HG03558 (cell line): ENCODE measurements at regions not wholly inside any gene's neighbourhood (a gene's known extent, or its start where the extent isn't known, plus 50 kb on each side); places are given as distances from the start of the nearest gene placed in this dataset.
"Not testable (repeated sequence)": the region's sequence is repeated elsewhere in the genome, so short reads cannot be mapped to it uniquely, and the experiment has no call there.

Experiments used
- ATAC-seq: cut with Tn5 transposase; IDR thresholded peaks from one replicate; pipeline ENCODE4 v1.9.1; 2021; ENCODE audit warnings: moderate number of reproducible peaks; ENCODE audit not compliant: unreplicated experiment; ENCODE audit errors: extremely low read depth

DNA sequence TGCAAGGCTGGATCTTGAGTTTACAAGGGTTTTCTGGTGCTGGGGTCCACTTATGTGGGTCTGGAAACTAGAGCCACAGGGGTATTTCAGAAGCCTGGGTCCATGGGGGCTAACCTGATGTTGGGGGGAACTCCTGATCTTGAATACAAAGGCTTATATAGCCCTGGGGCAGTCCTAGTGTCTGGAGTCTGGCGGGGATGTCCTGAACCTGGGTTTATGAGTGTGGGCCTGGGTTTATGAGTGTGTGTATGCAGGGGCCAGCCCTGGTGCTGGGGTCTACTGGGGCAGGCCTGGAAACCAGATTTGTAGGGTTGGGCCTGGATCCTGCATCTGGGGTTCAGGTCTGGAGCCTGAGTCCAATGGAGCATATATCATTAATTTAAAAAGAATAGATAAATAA is 146.5 kb upstream of the C1GALT1 start:
- ATAC-seq = no peak

GRCh38 chr7:7042286-7042893 is 140.0 kb upstream of the C1GALT1 start:
- ATAC-seq = not testable (repeated sequence)

DNA sequence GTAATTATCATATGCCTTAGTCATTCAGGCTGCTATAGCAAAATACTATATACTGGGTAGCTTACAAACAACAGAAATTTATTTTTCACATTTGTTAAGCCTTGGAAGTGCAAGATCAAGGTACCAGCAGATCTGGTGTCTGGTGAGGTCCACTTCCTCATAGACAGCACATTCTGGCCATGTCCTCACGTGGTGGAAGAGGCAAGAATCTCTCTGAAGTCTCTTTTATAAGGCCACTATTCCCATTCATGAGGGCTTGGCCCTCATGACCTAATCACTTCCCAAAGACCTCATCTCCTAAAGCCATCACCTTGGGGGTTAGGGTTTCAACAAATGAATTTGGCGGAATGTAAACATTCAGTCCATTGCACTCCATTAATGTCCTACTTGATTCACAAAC is 137.5 kb upstream of the C1GALT1 start:
- ATAC-seq = no peak

- ATAC-seq = no peak
Measured at GRCh38 chr7:7048213-7048612, 134.1 kb upstream of the C1GALT1 start.

DNA sequence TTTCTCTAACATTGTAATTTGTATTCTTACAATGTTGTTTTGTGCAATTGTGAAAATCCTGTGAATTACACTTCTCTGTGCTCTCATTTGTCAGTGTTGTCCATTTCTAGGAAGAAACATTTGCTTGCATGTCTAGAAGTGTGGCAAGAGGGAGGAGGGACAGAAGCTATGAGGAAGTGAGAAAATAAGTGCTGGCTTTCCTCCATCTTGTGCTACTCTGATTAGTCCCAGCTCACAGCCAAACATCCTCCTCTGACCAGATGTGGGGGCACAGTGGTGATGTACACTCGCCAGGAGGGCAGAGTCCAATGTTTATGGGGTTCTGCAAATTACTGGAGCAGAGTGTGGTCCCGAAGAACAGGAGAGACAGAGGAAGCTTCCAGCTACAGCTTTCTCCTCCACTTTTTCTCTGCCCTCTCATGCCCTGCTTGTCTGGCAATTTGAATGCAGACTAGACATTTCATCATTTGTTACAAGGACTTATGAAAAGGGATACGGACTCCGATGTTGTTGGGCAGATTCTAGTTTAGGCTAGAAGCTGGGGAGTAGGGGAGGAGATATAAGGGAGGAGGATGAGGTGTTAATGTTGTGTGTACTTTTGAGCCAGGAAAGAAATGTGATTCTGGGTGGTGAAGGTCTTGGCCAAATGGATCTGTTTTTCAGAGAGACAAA is 131.0 kb upstream of the C1GALT1 start:
- peak; percentile 56 for ATAC-seq

- ATAC-seq = no peak
Measured at GRCh38 chr7:7054252-7054830, 128.0 kb upstream of the C1GALT1 start.

- ATAC-seq = no peak
Measured at GRCh38 chr7:7060828-7061599, 121.3 kb upstream of the C1GALT1 start.

GRCh38 chr7:7077945-7078344 is 104.4 kb upstream of the C1GALT1 start:
- no peak for ATAC-seq

DNA sequence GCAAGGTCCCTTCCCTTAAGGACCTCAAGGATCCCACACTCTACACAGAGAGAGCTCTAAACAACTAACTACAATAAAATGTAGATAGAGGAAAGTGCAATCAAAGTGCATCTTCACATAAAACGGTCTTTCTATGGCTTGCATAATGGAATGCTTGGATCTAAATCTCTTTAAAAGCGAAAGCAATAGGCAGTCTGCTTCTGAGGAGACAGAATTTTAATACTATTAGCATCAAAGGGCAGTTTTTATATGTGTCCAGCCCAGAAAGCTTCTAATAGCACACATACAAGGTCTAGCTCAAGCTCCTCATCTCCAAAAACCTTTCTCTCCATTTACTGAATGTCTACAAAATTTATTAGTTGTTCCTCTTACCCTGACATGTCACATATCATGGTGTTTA is 101.5 kb upstream of the C1GALT1 start:
- ATAC-seq = no peak

DNA sequence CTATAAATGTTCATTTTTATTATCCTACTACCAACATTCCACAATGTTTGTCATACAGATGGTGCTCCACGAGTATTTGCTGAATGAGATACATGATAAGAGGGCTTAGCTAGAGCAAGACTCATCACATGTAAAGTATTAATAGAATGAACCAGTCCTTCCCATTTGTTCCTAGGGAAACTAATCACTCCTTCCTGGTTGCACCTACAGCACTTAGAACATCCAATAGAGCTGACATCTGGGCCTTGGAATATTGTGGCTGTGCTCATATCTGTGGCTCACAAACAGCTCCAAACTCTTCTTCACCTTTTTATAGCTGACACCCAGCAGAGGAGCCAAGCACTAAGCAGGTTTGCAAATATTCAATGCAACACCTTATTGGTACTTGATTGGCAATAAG is 91.9 kb upstream of the C1GALT1 start:
- ATAC-seq = no peak

DNA sequence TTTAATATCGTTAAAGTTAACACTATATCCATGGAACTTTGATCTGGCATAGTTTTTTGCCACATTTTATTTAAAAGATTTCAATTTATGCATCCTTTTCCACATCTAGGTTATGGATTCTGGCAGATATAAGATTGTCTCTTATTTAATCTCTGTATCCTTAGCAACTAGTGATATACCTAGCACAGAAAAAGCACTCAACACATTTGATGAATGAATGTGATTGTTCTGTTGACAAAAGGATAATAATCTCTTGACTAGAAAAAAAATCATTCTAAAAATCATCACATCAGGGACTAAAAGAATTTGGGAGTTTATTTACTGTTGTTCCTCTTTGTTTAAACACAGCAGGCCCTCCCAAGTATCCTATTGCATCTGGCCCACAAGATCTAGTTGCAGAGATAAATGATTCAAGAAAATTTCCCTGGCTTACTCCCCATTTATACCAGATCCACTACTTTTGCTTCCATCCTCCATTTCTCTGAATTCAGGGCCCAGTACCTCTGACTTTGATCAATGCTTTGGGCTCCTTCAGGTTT is 84.0 kb upstream of the C1GALT1 start:
- ATAC-seq = no peak

DNA sequence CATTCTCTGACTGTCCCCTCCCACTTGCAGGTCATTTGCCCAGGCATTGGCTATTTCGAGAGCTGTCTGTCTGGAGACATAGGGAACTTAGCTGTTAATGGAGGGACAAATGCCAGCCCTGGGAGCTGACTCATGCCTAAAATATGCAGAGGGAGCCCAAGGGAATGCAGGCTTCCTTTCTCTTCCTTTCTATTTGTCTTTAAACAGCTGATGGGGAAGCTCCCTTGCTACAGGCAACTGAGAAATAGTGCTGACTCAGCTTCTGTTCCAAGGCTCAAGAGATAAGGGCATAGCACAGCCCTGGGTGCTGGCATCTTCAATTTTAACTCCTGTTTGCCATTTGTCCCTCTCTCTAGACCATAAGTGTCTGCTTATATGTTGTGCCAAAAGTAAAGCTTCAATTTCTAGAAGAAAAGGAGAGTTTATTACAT is 82.7 kb upstream of the C1GALT1 start:
- ATAC-seq = no peak

GRCh38 chr7:7100432-7100849 is 81.9 kb upstream of the C1GALT1 start:
- no peak for ATAC-seq

GRCh38 chr7:7102906-7103305 is 79.4 kb upstream of the C1GALT1 start:
- no peak for ATAC-seq

GRCh38 chr7:7103343-7104313 is 78.7 kb upstream of the C1GALT1 start:
- no peak for ATAC-seq

DNA sequence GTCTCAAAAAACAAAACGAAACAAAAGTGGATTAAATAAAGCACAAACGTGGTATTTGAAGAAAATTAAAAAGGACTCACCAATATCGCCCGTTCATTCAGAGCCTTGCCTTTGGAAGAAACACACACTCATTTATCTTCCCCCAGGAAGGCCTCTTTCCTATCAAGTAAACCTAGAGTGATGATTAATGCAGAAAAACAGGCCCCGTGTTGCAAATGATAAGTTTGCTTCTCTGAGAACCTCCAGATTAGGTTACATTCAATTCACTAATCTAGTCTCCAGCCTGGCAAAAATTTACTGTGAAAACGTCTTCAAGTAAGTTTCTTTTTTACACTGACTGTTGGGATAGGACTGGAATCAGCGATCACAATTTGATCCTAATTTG is 78.0 kb upstream of the C1GALT1 start:
- no peak for ATAC-seq

GRCh38 chr7:7104971-7105370 is 77.4 kb upstream of the C1GALT1 start:
- no peak for ATAC-seq

GRCh38 chr7:7105800-7106582 is 76.4 kb upstream of the C1GALT1 start:
- ATAC-seq = no peak

DNA sequence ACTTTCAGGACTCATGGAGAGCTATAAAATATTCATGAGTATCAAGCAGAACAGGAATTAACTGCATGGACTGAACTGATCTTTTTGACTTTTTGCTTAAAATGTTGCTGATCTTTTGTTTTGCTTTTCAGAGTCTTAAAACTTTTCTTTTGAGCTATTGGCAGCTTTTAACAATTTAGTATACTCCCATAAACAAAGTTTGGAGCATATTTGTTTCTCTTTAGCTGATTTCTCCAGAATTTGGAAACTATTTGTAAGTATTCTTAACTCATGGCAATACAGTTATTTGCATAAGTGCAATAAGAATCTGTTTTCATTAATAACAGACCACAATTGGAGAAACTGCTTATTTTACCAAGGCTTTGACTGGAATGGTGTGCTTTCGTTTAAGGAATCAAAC is 73.4 kb upstream of the C1GALT1 start:
- ATAC-seq = no peak
